ENCODE measurements at regions not wholly inside any gene's neighbourhood (a gene's known extent, or its start where the extent isn't known, plus 50 kb on each side); places are given as distances from the start of the nearest gene placed in this dataset.

DNA sequence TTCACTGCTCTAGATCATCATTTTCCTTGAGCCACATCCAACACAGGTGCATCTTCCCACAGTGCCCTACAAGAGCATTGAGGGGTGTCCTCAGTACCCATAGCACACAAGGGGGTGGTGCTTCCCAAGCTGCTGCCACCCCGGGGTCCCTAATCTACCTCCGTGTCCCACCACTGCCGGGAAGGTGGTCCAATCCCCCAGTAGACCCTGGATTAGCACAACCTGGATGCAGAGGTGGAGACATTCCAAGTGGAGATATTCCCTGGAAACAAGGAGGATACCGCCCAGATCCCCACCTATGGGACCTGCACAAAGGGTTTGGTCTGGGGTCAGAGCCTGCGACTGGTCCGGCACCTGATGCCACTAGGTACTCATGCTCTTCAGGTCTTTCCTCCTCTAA, 284.8 kb upstream of the PPP2R2D start:
- no peak for DNase-seq (ENCODE audit: extremely low read depth, low read depth)
- TF ChIP-seq, protein P1, sequence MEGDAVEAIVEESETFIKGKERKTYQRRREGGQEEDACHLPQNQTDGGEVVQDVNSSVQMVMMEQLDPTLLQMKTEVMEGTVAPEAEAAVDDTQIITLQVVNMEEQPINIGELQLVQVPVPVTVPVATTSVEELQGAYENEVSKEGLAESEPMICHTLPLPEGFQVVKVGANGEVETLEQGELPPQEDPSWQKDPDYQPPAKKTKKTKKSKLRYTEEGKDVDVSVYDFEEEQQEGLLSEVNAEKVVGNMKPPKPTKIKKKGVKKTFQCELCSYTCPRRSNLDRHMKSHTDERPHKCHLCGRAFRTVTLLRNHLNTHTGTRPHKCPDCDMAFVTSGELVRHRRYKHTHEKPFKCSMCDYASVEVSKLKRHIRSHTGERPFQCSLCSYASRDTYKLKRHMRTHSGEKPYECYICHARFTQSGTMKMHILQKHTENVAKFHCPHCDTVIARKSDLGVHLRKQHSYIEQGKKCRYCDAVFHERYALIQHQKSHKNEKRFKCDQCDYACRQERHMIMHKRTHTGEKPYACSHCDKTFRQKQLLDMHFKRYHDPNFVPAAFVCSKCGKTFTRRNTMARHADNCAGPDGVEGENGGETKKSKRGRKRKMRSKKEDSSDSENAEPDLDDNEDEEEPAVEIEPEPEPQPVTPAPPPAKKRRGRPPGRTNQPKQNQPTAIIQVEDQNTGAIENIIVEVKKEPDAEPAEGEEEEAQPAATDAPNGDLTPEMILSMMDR (IDR thresholded peaks at IDR 0.05; ENCODE audit: low read depth, low read length) = no peak

- TF ChIP-seq, protein P1 (IDR thresholded peaks at IDR 0.05; ENCODE audit: low read depth, low read length) = no peak
- DNase-seq (ENCODE audit: extremely low read depth, low read depth) = no peak
These were observed 283.5 kb upstream of the PPP2R2D start for GRCh38 chr10:131617113-131617858.

- no peak for DNase-seq (ENCODE audit: extremely low read depth, low read depth)
- TF ChIP-seq, protein P1 (IDR thresholded peaks at IDR 0.05; ENCODE audit: low read depth, low read length) = no peak
These were observed 282.1 kb upstream of the PPP2R2D start for GRCh38 chr10:131618587-131619267.

- TF ChIP-seq, protein P1 (IDR thresholded peaks at IDR 0.05; ENCODE audit: low read depth, low read length) = no peak
- no peak for DNase-seq (ENCODE audit: extremely low read depth, low read depth)
These were observed 280.5 kb upstream of the PPP2R2D start for GRCh38 chr10:131620314-131620713.

- TF ChIP-seq, protein P1 (IDR thresholded peaks at IDR 0.05; ENCODE audit: low read depth, low read length) = no peak
- no peak for DNase-seq (ENCODE audit: extremely low read depth, low read depth)
These were observed 279.9 kb upstream of the PPP2R2D start for GRCh38 chr10:131620904-131621303.

DNA sequence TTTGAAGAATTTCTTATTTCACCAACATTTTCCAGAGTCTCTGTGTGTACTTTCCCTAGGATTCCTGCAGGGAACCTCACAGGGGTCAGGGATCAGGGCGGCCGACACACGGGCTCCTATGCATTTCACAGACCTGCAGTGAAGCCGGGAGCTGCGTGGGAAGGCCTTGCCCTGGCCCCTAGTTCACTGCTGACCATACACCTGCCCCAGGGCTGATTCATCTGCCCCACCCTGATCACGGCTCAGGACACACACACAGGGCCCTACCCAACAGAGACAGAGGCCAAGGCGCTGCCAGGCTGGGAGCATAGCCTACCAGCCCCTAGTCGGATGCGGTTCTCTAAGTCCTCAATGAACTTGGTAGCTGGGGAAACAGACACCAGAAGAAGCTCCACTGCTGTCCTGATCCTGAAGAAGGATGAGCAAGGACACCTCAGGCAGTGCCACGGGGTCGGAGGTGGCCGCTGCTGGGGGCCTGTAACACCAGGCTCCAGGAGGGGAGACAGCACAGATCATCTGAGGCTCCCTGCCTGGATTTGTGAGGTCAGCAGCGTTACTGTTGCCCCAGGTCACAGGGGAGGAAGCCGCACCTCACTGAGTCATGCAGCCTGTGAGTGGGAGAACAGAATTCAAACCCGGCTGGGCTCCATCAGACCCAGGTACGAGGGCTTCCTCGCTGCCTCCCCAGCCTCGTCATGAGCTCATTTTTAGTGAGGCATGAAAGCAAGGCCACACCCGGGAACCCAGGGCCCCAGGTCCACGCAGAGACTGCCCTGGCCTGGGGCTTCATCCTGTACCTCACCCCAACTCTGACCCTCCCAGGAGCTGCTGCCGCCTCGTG, 278.8 kb upstream of the PPP2R2D start:
- no peak for DNase-seq (ENCODE audit: extremely low read depth, low read depth)
- TF ChIP-seq, protein P1 (IDR thresholded peaks at IDR 0.05; ENCODE audit: low read depth, low read length) = no peak
